AG04450 (cell line): ENCODE measurements at regions not wholly inside any gene's neighbourhood (a gene's known extent, or its start where the extent isn't known, plus 50 kb on each side); places are given as distances from the start of the nearest gene placed in this dataset.

Experiments
- CTCF ChIA-PET: fragments of 300-600, 350-600 bp; formaldehyde crosslinking; extraction: SDS; loops from one replicate; lab custom pipeline; 2022; ENCODE audit warnings: antibody characterized with exemption, inconsistent platforms; lab: Charles Lee
- POLR2A ChIA-PET: fragments of 350-600 bp; formaldehyde crosslinking; extraction: SDS; loops from one replicate; lab custom pipeline; 2021; ENCODE audit warnings: antibody characterized with exemption, inconsistent platforms; lab: Yijun Ruan, JAX
- DNase-seq: peaks from one replicate; pipeline ENCODE4 v3.0.0-alpha.2; 2011; ENCODE audit warnings: low read depth, low spot score
- H3K27ac ChIP-seq: one replicate; pipeline ENCODE4 v1.5.1; 2012; ENCODE audit warnings: low read depth, low read length, control low read depth
- H3K27me3 ChIP-seq: one replicate; pipeline ENCODE4 v1.6.0; 2012; ENCODE audit warnings: low read length; ENCODE audit not compliant: control insufficient read depth, insufficient read depth
- H3K4me3 ChIP-seq: 2 replicates; pipeline ENCODE4 v1.5.1; 2011; ENCODE audit warnings: mild to moderate bottlenecking, low read depth, low read length, control low read depth
- H3K9me3 ChIP-seq: 2 replicates; pipeline ENCODE4 v1.5.1; 2012; ENCODE audit warnings: low read length; ENCODE audit not compliant: control insufficient read depth, insufficient read depth
- TF ChIP-seq, protein P1 (sequence below): IDR thresholded peaks from 2 replicates; pipeline ENCODE4 v1.5.1; 2011; ENCODE audit warnings: low read depth, low read length, control low read depth, inconsistent platforms

DNA sequence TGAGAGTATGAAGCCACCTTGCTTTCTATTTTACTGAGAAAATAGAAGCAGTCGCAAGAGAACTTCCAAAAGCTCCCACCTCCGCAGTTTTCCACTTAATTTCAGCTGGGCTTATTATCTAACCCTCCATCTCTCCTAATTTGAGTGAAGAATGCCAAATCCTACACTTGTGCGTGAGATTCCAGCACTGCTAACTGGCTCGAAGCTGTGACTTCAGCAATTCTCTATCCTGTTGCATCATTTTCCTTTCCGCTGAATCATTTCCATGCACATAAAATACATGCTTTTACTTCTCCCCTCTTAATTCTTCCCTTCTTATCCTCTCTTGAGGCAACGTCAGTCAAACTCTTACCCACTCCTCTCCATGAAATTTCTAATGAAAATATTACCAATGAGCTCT is 189.5 kb downstream of the GASK1B start:
- CTCF ChIA-PET, result no interaction called here
- Histone ChIP-seq H3K4me3 (no peak overlapping the region), H3K9me3 (no peaks in the 10 kb centered on the region), H3K27ac (no peak overlapping the region), H3K27me3 (no peaks in the 10 kb centered on the region)
- TF ChIP-seq, protein P1, sequence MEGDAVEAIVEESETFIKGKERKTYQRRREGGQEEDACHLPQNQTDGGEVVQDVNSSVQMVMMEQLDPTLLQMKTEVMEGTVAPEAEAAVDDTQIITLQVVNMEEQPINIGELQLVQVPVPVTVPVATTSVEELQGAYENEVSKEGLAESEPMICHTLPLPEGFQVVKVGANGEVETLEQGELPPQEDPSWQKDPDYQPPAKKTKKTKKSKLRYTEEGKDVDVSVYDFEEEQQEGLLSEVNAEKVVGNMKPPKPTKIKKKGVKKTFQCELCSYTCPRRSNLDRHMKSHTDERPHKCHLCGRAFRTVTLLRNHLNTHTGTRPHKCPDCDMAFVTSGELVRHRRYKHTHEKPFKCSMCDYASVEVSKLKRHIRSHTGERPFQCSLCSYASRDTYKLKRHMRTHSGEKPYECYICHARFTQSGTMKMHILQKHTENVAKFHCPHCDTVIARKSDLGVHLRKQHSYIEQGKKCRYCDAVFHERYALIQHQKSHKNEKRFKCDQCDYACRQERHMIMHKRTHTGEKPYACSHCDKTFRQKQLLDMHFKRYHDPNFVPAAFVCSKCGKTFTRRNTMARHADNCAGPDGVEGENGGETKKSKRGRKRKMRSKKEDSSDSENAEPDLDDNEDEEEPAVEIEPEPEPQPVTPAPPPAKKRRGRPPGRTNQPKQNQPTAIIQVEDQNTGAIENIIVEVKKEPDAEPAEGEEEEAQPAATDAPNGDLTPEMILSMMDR, result no peak
- POLR2A ChIA-PET, result no interaction called here
- no peak for DNase-seq

DNA sequence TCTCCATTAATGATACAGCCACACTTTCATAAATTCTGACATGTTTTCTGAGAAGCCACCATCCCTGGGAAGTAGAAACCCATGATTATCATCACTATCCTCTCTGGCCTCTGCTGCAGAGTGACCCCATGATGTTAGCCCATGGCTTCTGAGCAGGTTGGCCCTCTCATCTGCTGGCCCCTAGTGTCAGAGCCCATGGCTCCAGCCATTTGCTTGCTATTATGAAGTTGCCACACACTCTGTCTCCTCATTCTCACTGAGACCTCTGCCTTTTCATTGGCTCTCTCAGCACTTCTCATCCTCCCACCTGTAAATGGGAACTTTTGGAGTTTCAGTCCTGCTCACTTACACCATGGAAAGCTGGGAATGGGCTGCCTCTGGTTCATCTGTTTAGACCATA is 192.7 kb downstream of the GASK1B start:
- Histone ChIP-seq H3K27me3 (no peaks in the 10 kb centered on the region), H3K27ac (no peak overlapping the region), H3K4me3 (no peak overlapping the region), H3K9me3 (no peaks in the 10 kb centered on the region)
- ChIA-PET POLR2A (no interaction called here), CTCF (interaction anchor here (0.5 to 3.6 kb wide), 3 partner anchors 192 to 1599 kb away, joined by 5 to 16 read pairs (median 16); partner anchors contain the start of gene GASK1B)
- no peak for DNase-seq
- TF ChIP-seq, protein P1, result no peak

DNA sequence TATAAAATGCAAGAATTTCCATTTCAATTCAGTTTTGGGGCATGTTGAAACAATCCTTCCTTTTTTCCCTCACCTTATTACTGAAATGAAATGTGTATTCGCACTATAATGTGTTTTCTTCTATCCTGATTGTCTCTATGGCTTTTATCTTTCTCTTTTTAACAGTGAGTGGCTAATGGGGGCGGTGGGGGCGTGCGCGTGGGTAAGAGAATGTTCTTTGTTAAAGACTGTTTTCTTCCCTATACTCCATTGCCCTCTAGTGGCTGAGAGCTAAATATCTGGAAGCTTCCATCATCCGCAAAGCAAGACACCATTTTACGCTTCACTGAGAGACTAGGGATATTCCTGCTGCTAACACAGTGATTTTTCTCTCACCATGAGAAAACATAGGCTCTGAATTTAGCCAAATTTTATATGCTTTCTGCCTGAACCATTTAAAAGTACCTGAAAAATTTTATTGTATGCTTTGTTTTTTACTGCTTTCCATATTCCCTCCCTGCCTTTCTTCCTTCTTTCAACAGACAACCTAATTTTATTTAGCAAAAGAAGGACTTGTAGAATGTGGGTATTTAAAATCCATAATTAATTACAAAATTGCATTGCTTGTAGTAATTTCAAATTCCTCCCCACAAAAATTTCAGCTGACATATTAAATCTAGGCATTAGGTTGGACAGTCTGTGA is 194.0 kb downstream of the GASK1B start:
- peak; percentile 33 for DNase-seq
- H3K27ac ChIP-seq, result no peak overlapping the region
- ChIA-PET POLR2A (interaction anchor here (0.6 kb wide), 2 partner anchors 29 to 443 kb away, joined by 3 to 8 read pairs; no protein-coding TSS in a partner anchor), CTCF (interaction anchor here (0.5 to 3.6 kb wide), 15 partner anchors 10 to 1811 kb away, joined by 3 to 16 read pairs (median 4); partner anchors contain the start of gene GASK1B)
- H3K9me3 ChIP-seq, result no peaks in the 10 kb centered on the region
- H3K27me3 ChIP-seq, result no peaks in the 10 kb centered on the region
- TF ChIP-seq, protein P1, result peak; percentile 89
- peak overlapping the region; percentile 11; the same call in 1 of the 2 replicates for H3K4me3 ChIP-seq

DNA sequence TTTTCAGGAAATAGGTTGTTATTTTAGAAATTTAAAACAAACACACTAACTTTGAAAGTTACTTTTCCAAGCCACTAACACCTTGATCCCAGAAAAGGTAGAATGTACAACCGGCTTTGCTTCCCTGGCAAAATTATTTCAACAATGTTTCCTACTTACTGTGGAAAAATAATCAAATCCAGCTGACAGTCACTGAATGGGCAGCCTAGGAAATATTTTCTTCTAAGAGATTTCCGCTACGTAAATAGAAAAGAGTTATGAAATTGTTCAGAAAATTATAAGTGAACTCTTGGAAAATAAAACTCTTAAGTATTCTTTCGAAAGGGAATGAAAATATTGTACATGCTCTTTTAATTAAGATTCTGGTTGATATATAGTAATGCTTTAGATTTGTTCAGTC is 195.7 kb downstream of the GASK1B start:
- Histone ChIP-seq H3K27me3 (no peaks in the 10 kb centered on the region), H3K9me3 (no peaks in the 10 kb centered on the region), H3K4me3 (no peak overlapping the region), H3K27ac (no peak overlapping the region)
- POLR2A ChIA-PET, result no interaction called here
- DNase-seq, result no peak
- CTCF ChIA-PET, result interaction anchor here (0.8 to 1.6 kb wide), 2 partner anchors 14 to 760 kb away, joined by 3 to 6 read pairs; no protein-coding TSS in a partner anchor
- TF ChIP-seq, protein P1, result no peak

DNA sequence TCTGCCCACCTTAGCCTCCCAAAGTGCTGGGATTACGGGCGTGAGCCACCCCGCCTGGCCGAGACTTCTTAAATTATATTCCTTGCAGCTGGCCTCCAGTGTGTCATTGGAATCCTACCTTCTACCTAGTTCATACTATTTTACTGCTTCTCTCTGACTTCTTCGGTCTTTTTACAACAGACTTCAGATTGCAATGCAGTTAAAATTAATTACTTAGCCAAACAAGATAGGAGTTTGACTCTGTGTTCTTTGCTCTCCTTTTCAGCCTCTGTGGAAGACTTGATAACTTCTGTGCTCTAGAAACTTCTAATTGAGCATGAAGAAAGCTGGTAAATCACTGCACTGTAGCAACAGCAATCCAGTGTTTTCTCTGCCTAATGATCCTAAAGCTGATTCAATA is 199.5 kb downstream of the GASK1B start:
- TF ChIP-seq, protein P1, result no peak
- POLR2A ChIA-PET, result no interaction called here
- H3K27me3 ChIP-seq, result no peaks in the 10 kb centered on the region
- no peak overlapping the region for H3K4me3 ChIP-seq
- CTCF ChIA-PET, result interaction anchor here (0.8 to 2.1 kb wide), 4 partner anchors 9 to 755 kb away, joined by 3 to 8 read pairs (median 3); no protein-coding TSS in a partner anchor
- no peaks in the 10 kb centered on the region for H3K9me3 ChIP-seq
- DNase-seq, result no peak
- no peak overlapping the region for H3K27ac ChIP-seq
